ENCODE measurements at regions not wholly inside any gene's neighbourhood (a gene's known extent, or its start where the extent isn't known, plus 50 kb on each side); places are given as distances from the start of the nearest gene placed in this dataset.

GRCh38 chr10:44297963-44298362 lies 86.9 kb downstream of the CXCL12 start:
- no peaks in the 10 kb centered on the region for H3K27me3 Mint-ChIP-seq
- H3K27ac Mint-ChIP-seq (ENCODE audit: low read depth): no peak overlapping the region
- H3K36me3 Mint-ChIP-seq (ENCODE audit: insufficient read depth): peaks cover 1% of the 10 kb centered on the region
- no peak overlapping the region for H3K4me3 Mint-ChIP-seq
- no peaks in the 10 kb centered on the region for H3K9me3 Mint-ChIP-seq
- no peak for ATAC-seq (replicated peaks; ENCODE audit: extremely low read depth, poor library complexity, severe bottlenecking)
- H3K4me1 Mint-ChIP-seq: no peaks in the 10 kb centered on the region
- DNase-seq (ENCODE audit: low spot score in 2 of 2): no peak

DNA sequence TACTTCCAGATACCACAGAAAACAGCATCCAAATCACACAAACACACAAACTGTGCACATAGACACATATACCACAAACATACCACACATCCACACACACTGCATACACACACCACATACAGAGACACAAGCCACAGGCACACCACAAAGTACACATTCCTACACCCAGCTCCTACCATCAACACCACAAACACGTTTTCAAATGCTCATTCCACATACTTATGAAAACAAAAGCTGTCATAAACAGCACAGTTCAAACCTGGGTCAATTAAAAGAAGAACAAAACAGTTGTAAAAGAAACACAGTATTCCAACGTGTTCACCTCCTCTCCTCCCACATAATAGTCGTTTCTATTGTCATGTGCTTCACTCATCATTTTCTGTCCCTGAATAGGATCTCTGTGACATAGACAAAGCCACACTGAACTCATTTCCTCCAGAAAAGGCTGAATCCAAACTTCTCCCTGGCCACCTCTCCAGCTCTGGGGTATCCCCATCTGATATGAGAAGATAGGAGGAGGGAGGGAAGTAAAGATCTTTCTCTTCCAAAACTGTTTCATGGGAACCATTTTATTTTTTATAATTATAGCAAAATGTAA lies 89.2 kb downstream of the CXCL12 start:
- Mint-ChIP-seq H3K27me3 (peaks cover 15% of the 10 kb centered on the region), H3K4me1 (no peaks in the 10 kb centered on the region), H3K36me3 (ENCODE audit: insufficient read depth) (no peaks in the 10 kb centered on the region), H3K4me3 (no peak overlapping the region), H3K9me3 (no peaks in the 10 kb centered on the region), H3K27ac (ENCODE audit: low read depth) (no peak overlapping the region)
- DNase-seq (ENCODE audit: low spot score in 2 of 2) (no peak), ATAC-seq (replicated peaks; ENCODE audit: extremely low read depth, poor library complexity, severe bottlenecking) (no peak)

DNA sequence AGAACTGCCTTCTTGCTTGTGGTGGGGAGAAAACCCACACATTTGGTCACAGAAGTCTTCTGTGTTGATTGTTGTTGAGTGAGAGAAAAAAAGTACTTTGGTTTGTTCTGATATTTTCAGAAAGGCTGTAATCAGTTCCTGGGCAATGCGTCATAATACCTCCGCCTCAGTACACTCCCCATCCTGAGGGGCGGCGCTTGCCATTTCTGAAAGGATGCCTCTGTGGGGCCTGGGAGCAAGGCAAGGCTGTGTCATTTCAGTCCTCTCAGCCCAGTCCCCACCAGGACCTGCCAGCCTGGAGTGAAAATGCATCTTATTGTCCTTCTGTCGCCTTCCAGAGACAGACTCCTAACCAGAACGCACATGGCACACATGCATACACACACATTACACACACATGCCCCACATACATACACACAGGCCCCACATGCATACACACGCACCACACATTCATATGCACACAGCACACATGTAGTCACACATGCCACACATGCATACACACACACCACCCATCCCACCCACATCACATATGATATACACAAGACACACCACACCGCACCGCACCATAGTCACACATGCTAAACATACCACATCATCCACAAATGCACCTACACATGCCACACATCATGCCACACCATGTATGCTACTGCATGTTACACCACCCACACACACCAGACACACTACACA lies 90.0 kb downstream of the CXCL12 start:
- Mint-ChIP-seq H3K27ac (ENCODE audit: low read depth) (no peak overlapping the region), H3K4me1 (no peaks in the 10 kb centered on the region), H3K27me3 (peaks cover 17% of the 10 kb centered on the region), H3K36me3 (ENCODE audit: insufficient read depth) (no peaks in the 10 kb centered on the region), H3K9me3 (no peaks in the 10 kb centered on the region), H3K4me3 (no peak overlapping the region)
- ATAC-seq (replicated peaks; ENCODE audit: extremely low read depth, poor library complexity, severe bottlenecking) (no peak), DNase-seq (ENCODE audit: low spot score in 2 of 2) (no peak)

DNA sequence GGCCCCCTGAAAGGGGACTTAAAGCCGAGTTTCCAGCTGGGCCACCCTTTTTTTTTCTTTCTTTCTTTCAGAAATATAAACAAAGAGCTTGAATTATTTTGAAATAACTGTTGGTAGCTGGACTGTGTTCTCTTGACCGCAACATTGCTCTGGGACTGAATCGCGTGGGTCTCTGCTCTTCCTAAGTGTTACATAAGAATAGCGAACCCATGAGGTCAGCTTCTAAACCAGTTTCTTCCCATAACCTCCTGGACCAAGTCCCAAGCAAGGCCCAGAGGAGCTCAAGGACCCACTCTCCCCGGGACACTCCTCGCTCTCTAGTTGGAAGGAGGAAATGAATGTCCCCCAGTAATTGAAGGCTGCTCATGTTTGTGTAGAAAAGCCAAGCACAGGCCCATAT lies 91.1 kb downstream of the CXCL12 start:
- H3K36me3 Mint-ChIP-seq (ENCODE audit: insufficient read depth): no peaks in the 10 kb centered on the region
- H3K27ac Mint-ChIP-seq (ENCODE audit: low read depth): no peak overlapping the region
- no peak overlapping the region for H3K4me3 Mint-ChIP-seq
- no peaks in the 10 kb centered on the region for H3K4me1 Mint-ChIP-seq
- ATAC-seq (replicated peaks; ENCODE audit: extremely low read depth, poor library complexity, severe bottlenecking) (no peak), DNase-seq (ENCODE audit: low spot score in 2 of 2) (no peak)
- H3K27me3 Mint-ChIP-seq: peaks cover 27% of the 10 kb centered on the region
- no peaks in the 10 kb centered on the region for H3K9me3 Mint-ChIP-seq

DNA sequence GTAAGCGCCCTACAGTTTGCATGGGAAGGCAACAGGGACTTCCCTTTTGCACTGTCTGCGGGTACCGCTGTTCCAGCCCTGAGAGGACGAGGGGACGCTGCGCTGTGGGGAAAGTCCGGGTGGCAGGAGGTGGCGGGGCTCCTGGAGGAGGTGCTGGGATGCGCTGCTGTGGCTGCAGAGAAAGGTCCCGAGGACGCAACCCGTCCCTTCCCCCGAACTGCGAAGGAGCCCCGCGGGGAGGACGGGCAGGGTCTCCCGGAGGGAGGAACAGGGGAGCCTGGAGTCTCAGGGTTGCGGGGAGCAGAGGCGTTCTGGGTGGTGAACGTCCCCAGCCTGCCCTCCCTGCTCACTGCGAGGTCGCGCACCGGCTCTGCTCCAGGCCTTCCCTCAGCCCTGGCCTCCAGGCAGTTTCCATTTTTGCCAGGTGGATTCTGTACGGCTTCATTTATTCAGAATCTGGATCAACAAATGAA lies 91.6 kb downstream of the CXCL12 start:
- Mint-ChIP-seq H3K36me3 (ENCODE audit: insufficient read depth) (no peaks in the 10 kb centered on the region), H3K27ac (ENCODE audit: low read depth) (no peak overlapping the region), H3K4me3 (no peak overlapping the region), H3K9me3 (no peaks in the 10 kb centered on the region), H3K4me1 (no peaks in the 10 kb centered on the region), H3K27me3 (peaks cover 29% of the 10 kb centered on the region)
- ATAC-seq (replicated peaks; ENCODE audit: extremely low read depth, poor library complexity, severe bottlenecking) (no peak), DNase-seq (ENCODE audit: low spot score in 2 of 2) (no peak)

DNA sequence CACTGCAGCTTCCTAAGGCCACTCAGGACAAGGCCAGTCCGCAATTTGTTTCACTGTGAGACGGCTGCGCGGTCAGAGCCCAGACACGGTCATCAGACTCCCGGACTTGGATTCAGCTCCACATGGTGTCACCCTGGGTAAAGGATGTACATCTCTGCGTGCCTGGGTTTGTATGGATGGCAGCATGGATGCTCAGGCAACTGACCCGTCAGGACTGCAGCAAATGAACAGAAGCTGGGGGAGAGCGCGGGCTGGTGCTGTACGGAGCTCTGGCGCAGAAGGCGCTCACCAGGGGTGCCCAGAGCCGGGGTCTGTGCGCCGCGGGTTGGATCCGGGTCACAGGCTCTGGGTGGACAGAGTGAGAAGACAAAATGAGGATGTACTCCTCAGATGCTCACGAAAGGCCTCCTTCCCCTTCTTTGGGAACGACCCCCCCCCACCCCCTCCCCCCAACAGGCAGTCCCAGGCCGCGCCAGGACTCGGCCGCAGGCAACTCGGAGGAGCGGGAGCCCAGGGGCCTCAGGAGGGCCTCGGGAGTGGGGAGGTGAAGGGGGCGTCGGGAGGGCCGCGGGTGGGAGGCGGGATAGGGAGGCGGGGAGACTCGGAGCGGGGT lies 92.4 kb downstream of the CXCL12 start:
- no peaks in the 10 kb centered on the region for H3K4me1 Mint-ChIP-seq
- DNase-seq (ENCODE audit: low spot score in 2 of 2): no peak
- no peak overlapping the region for H3K27ac Mint-ChIP-seq (ENCODE audit: low read depth)

DNA sequence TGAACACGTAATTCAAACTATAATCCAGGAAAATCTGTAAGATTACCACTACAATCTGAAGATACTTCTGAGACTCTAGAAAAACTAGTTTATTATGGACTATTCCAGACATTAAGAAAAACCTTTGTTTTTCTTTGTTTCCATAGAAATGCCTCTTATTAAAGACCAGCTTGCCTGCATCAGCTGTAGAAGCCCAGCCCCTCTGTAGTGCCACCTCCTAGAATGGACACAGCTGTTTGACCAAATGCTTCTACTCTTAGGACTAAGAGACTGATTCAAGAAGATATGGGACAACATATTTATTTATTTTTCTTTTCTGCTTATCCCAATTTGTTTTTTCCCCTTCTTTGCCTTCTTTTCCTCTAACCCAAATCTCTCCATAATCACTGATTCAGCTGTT lies 93.8 kb downstream of the CXCL12 start:
- Mint-ChIP-seq H3K27me3 (peaks cover 37% of the 10 kb centered on the region), H3K9me3 (no peaks in the 10 kb centered on the region), H3K4me1 (no peaks in the 10 kb centered on the region), H3K4me3 (no peak overlapping the region), H3K36me3 (ENCODE audit: insufficient read depth) (no peaks in the 10 kb centered on the region), H3K27ac (ENCODE audit: low read depth) (no peak overlapping the region)
- no peak for DNase-seq (ENCODE audit: low spot score in 2 of 2)
- no peak for ATAC-seq (replicated peaks; ENCODE audit: extremely low read depth, poor library complexity, severe bottlenecking)

More for the DNA sequence above, 92.4 kb downstream of the CXCL12 start:
- Mint-ChIP-seq H3K4me3 (no peak overlapping the region), H3K9me3 (no peaks in the 10 kb centered on the region), H3K36me3 (ENCODE audit: insufficient read depth) (no peaks in the 10 kb centered on the region), H3K27me3 (peaks cover 29% of the 10 kb centered on the region)
- no peak for ATAC-seq (replicated peaks; ENCODE audit: extremely low read depth, poor library complexity, severe bottlenecking)

DNA sequence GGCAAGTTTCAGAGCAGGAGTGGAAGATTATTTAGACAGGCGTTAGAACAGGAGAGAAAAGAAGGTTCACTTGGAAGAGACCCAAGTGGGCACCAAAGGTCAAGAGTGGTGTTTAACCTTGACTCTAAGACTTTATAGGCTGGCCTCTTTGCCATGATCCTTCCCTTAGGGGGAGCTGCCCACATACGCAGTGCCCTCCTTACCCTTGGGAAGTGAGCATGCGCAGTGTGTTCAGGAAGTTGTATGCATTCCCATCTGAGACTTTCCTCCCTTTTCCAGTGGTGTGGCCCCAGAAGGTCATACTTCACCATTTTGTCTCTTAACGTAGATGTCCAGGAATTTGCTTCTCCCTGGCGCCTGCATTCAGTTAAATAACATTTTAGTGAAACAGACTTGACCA lies 95.8 kb downstream of the CXCL12 start:
- Mint-ChIP-seq H3K9me3 (no peaks in the 10 kb centered on the region), H3K27me3 (peaks cover 37% of the 10 kb centered on the region), H3K27ac (ENCODE audit: low read depth) (no peak overlapping the region), H3K4me3 (no peak overlapping the region), H3K4me1 (no peaks in the 10 kb centered on the region), H3K36me3 (ENCODE audit: insufficient read depth) (no peaks in the 10 kb centered on the region)
- no peak for DNase-seq (ENCODE audit: low spot score in 2 of 2)
- ATAC-seq (replicated peaks; ENCODE audit: extremely low read depth, poor library complexity, severe bottlenecking): no peak

- Mint-ChIP-seq H3K36me3 (ENCODE audit: insufficient read depth) (no peaks in the 10 kb centered on the region), H3K27me3 (peaks cover 36% of the 10 kb centered on the region), H3K4me1 (no peaks in the 10 kb centered on the region), H3K4me3 (no peak overlapping the region), H3K9me3 (no peaks in the 10 kb centered on the region), H3K27ac (ENCODE audit: low read depth) (no peak overlapping the region)
- ATAC-seq (replicated peaks; ENCODE audit: extremely low read depth, poor library complexity, severe bottlenecking) (no peak), DNase-seq (ENCODE audit: low spot score in 2 of 2) (no peak)
Observed at GRCh38 chr10:44287408-44287807, 97.5 kb downstream of the CXCL12 start.

GRCh38 chr10:44284198-44285084 lies 100.5 kb downstream of the CXCL12 start:
- Mint-ChIP-seq H3K27ac (ENCODE audit: low read depth) (no peak overlapping the region), H3K4me1 (no peaks in the 10 kb centered on the region), H3K9me3 (no peaks in the 10 kb centered on the region), H3K36me3 (ENCODE audit: insufficient read depth) (no peaks in the 10 kb centered on the region), H3K27me3 (peaks cover 25% of the 10 kb centered on the region), H3K4me3 (no peak overlapping the region)
- ATAC-seq (replicated peaks; ENCODE audit: extremely low read depth, poor library complexity, severe bottlenecking): no peak
- DNase-seq (ENCODE audit: low spot score in 2 of 2): no peak

GRCh38 chr10:44282626-44283300 lies 102.1 kb downstream of the CXCL12 start:
- no peaks in the 10 kb centered on the region for H3K9me3 Mint-ChIP-seq
- H3K4me1 Mint-ChIP-seq: no peaks in the 10 kb centered on the region
- DNase-seq (ENCODE audit: low spot score in 2 of 2) (no peak), ATAC-seq (replicated peaks; ENCODE audit: extremely low read depth, poor library complexity, severe bottlenecking) (no peak)
- H3K4me3 Mint-ChIP-seq: no peak overlapping the region
- H3K27ac Mint-ChIP-seq (ENCODE audit: low read depth): no peak overlapping the region
- H3K27me3 Mint-ChIP-seq: peaks cover 18% of the 10 kb centered on the region
- H3K36me3 Mint-ChIP-seq (ENCODE audit: insufficient read depth): no peaks in the 10 kb centered on the region

GRCh38 chr10:44281662-44282061 lies 103.2 kb downstream of the CXCL12 start:
- no peak for ATAC-seq (replicated peaks; ENCODE audit: extremely low read depth, poor library complexity, severe bottlenecking)
- no peak for DNase-seq (ENCODE audit: low spot score in 2 of 2)
- no peaks in the 10 kb centered on the region for H3K4me1 Mint-ChIP-seq
- no peaks in the 10 kb centered on the region for H3K36me3 Mint-ChIP-seq (ENCODE audit: insufficient read depth)
- no peaks in the 10 kb centered on the region for H3K9me3 Mint-ChIP-seq
- peaks cover 10% of the 10 kb centered on the region for H3K27me3 Mint-ChIP-seq
- no peak overlapping the region for H3K27ac Mint-ChIP-seq (ENCODE audit: low read depth)
- no peak overlapping the region for H3K4me3 Mint-ChIP-seq
